SK-N-SH (cell line): ENCODE measurements at regions not wholly inside any gene's neighbourhood (a gene's known extent, or its start where the extent isn't known, plus 50 kb on each side); places are given as distances from the start of the nearest gene placed in this dataset.

Source experiments
- CTCF ChIA-PET: fragments of 300-600, 350-600 bp; formaldehyde crosslinking; extraction: SDS; loops from one replicate; lab custom pipeline; 2021; lab: Yijun Ruan, JAX
- POLR2A ChIA-PET: fragments of 350-600 bp; sonication (Branson Sonifier 250); formaldehyde crosslinking; extraction: SDS; loops from one replicate; lab custom pipeline; 2020; ENCODE audit warnings: antibody characterized with exemption, inconsistent platforms; lab: Yijun Ruan, JAX
- DNase-seq: peaks from one replicate; pipeline ENCODE4 v3.0.0; 2012
- H2AFZ ChIP-seq: fragments of 200-600 bp; sonication (generic); 2 replicates; pipeline ENCODE4 v1.8.1; 2016; ENCODE audit warnings: antibody characterized with exemption, mild to moderate bottlenecking, low read depth
- H3F3A ChIP-seq: fragments of 200-600 bp; sonication (generic); replicated peaks from 2 replicates; pipeline ENCODE3; 2016; ENCODE audit warnings: antibody characterized with exemption, mild to moderate bottlenecking; ENCODE audit not compliant: insufficient read depth
- H3K27ac ChIP-seq, 2 experiments: fragments of 200-500 bp in 1 of 2; fragments of 200-600 bp in 1 of 2; sonication (Bioruptor generic) in 1 of 2; sonication (generic), shearing (Covaris generic) in 1 of 2; 2 replicates each; pipeline versions ENCODE4 v1.5.1 to v1.6.1; 2014 to 2016; ENCODE audit warnings: low read depth in 2 of 2, inconsistent platforms in 1 of 2, low read length in 1 of 2, mild to moderate bottlenecking in 1 of 2, mixed read lengths in 1 of 2
- H3K27me3 ChIP-seq: fragments of 200-600 bp; sonication (generic), shearing (Covaris generic); 2 replicates; pipeline ENCODE4 v1.6.1; 2016; ENCODE audit warnings: mixed run types; ENCODE audit not compliant: insufficient read depth
- H3K36me3 ChIP-seq, 2 experiments: fragments of 200-500 bp in 1 of 2; fragments of 200-600 bp in 1 of 2; sonication (Bioruptor generic) in 1 of 2; sonication (generic) in 1 of 2; replicated peaks in 1 of 2; 2 replicates each; pipeline versions ENCODE3 to v1.5.1; 2014 to 2016; ENCODE audit warnings: low read length in 1 of 2, mild to moderate bottlenecking in 1 of 2; ENCODE audit not compliant: insufficient read depth in 2 of 2, control insufficient read depth in 1 of 2
- H3K4me1 ChIP-seq, 2 experiments: fragments of 200-500 bp in 1 of 2; fragments of 200-600 bp in 1 of 2; sonication (Bioruptor generic) in 1 of 2; sonication (generic), shearing (Covaris generic) in 1 of 2; 2 replicates each; pipeline versions ENCODE4 v1.5.1 to v1.6.1; 2014 to 2016; ENCODE audit warnings: low read depth in 1 of 2, low read length in 1 of 2, mixed run types in 1 of 2; ENCODE audit not compliant: insufficient read depth in 2 of 2, control insufficient read depth in 1 of 2
- H3K4me2 ChIP-seq: fragments of 200-600 bp; sonication (generic), shearing (Covaris generic); 2 replicates; pipeline ENCODE4 v1.6.1; 2017; ENCODE audit warnings: mixed run types
- H3K4me3 ChIP-seq, 2 experiments: fragments of 200-500 bp in 1 of 2; fragments of 200-600 bp in 1 of 2; sonication (Bioruptor generic) in 1 of 2; sonication (generic), shearing (Covaris generic) in 1 of 2; 2 replicates each; pipeline versions ENCODE4 v1.5.1 to v1.8.1; 2014 to 2016; ENCODE audit warnings: low read depth in 2 of 2, inconsistent platforms in 1 of 2, low read length in 1 of 2, mild to moderate bottlenecking in 1 of 2, mixed read lengths in 1 of 2, moderate library complexity in 1 of 2
- H3K79me2 ChIP-seq: fragments of 200-600 bp; sonication (generic); 2 replicates; pipeline ENCODE4 v1.8.1; 2017; ENCODE audit warnings: mild to moderate bottlenecking; ENCODE audit not compliant: insufficient read depth
- H3K9ac ChIP-seq: fragments of 200-600 bp; sonication (generic); 2 replicates; pipeline ENCODE4 v1.6.1; 2017; ENCODE audit warnings: mixed run types
- H3K9me2 ChIP-seq: fragments of 200-600 bp; sonication (generic); 2 replicates; pipeline ENCODE4 v1.6.1; 2017; ENCODE audit warnings: mixed run types
- H3K9me3 ChIP-seq: fragments of 200-600 bp; sonication (generic); 2 replicates; pipeline ENCODE4 v1.6.1; 2017; ENCODE audit warnings: mixed run types, mild to moderate bottlenecking, moderate library complexity
- H4K20me1 ChIP-seq: fragments of 200-600 bp; sonication (generic); 2 replicates; pipeline ENCODE4 v1.6.1; 2017; ENCODE audit warnings: mild to moderate bottlenecking, mixed run types; ENCODE audit not compliant: insufficient read depth
- ELF1 ChIP-seq: IDR thresholded peaks from 2 replicates; pipeline ENCODE4 v1.4.0; 2012
- EP300 ChIP-seq, 2 experiments: IDR thresholded peaks; 2 replicates each; pipeline versions ENCODE4 v1.4.0 to v1.6.1; 2012; ENCODE audit warnings: borderline replicate concordance in 1 of 2, low read depth in 1 of 2, low read length in 1 of 2
- FOXJ3 ChIP-seq: sonication (generic); formaldehyde crosslinking; IDR thresholded peaks from 2 replicates; pipeline ENCODE4 v1.5.1; 2020; ENCODE audit warnings: mild to moderate bottlenecking, missing genetic modification reagents
- POLR2AphosphoS5 ChIP-seq: IDR thresholded peaks from 2 replicates; pipeline ENCODE4 v1.6.1; 2012; ENCODE audit warnings: low read depth, low read length
- RAD21 ChIP-seq: IDR thresholded peaks from 2 replicates; pipeline ENCODE4 v1.6.1; 2012; ENCODE audit warnings: mild to moderate bottlenecking, low read length
- RXRA ChIP-seq: IDR thresholded peaks from 2 replicates; pipeline ENCODE4 v1.4.0; 2012; ENCODE audit warnings: low read depth, mild to moderate bottlenecking, borderline replicate concordance
- TCF12 ChIP-seq: IDR thresholded peaks from 2 replicates; pipeline ENCODE4 v1.4.0; 2012
- WGBS: methylation state at CpG from one replicate; pipeline ENCODE4 v1.1.6; 2017; ENCODE audit warnings: low lambda C conversion rate; 5-methylcytosine and 5-hydroxymethylcytosine counted together
- TF ChIP-seq, protein P1 (sequence below): IDR thresholded peaks from 2 replicates; pipeline ENCODE4; 2012
- TF ChIP-seq, protein P2 (sequence below): fragments of 150-350 bp; IDR thresholded peaks from 2 replicates; pipeline ENCODE4 v1.6.1; 2017; ENCODE audit warnings: antibody characterized with exemption, low read length, low read depth, borderline replicate concordance
- TF ChIP-seq, protein P3 (sequence below): IDR thresholded peaks from 2 replicates; pipeline ENCODE4 v1.4.0; 2012; ENCODE audit warnings: low read depth, borderline replicate concordance

DNA sequence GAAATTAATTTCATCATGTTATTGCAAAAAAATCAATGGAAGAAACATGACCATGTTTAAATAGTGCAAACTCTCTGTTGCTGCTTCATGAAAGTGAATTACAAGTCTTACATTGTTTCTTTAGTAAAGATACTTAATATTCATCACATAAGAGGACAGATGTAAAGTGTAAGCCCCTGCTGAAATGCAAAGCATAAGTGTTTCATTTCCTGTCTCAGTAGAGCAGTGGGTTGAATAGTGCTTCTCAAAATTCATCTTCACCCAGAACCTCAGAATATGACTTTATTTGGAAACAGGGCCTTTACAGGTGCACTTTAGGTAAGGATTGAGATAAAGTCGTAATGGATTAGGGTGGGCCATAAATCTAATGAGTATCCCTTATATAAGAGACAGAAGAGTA lies 738.4 kb upstream of the RGS18 start (continued):
- TF ChIP-seq, protein P1, sequence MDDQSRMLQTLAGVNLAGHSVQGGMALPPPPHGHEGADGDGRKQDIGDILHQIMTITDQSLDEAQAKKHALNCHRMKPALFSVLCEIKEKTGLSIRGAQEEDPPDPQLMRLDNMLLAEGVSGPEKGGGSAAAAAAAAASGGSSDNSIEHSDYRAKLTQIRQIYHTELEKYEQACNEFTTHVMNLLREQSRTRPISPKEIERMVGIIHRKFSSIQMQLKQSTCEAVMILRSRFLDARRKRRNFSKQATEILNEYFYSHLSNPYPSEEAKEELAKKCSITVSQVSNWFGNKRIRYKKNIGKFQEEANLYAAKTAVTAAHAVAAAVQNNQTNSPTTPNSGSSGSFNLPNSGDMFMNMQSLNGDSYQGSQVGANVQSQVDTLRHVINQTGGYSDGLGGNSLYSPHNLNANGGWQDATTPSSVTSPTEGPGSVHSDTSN, result no peak
- no peak for TF ChIP-seq TCF12

DNA sequence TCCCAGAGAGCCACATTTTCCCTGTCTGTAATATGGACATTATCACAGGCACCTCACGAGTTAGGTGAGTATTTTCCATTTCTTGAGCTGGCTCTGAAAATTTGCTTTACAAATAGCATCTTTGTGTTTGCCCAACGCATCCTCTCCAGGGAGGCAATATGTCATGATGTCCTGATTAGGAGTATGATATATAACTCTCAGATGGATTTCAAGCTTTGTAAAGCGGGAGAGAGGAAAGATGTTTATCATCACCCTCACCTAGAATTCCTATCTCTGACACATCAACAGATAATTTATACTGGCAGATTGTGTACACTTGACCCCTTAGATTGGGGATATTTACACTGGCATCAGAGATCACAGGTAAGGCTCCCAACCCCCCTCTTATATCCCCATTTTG lies 730.7 kb upstream of the RGS18 start:
- 11% methylated on average over 3 of the region's 3 CpGs for WGBS

DNA sequence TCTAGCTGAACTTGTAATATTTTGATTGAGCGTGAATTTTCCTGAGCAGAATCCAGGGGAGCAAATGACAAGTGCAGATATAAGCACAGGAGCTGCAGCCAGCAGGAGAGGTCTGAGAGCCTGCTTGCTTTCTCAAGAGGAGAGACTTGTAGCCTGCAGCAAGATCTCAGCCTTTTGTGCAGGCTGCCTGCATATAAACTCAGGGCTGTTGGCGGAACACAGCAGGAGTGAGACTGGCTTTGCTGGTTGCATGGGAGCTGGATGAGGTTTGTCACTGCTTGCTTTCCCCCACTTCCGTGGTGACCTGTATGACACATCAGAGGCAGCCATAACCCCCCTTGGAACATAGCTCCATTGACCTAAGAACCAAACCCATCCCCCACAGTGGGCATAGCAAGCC lies 725.4 kb upstream of the RGS18 start:
- TF ChIP-seq, protein P2, sequence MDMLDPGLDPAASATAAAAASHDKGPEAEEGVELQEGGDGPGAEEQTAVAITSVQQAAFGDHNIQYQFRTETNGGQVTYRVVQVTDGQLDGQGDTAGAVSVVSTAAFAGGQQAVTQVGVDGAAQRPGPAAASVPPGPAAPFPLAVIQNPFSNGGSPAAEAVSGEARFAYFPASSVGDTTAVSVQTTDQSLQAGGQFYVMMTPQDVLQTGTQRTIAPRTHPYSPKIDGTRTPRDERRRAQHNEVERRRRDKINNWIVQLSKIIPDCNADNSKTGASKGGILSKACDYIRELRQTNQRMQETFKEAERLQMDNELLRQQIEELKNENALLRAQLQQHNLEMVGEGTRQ, result no peak
- TF ChIP-seq RXRA (no peak), POLR2AphosphoS5 (no peak), FOXJ3 (CRISPR knock-in tag) (no peak), ELF1 (no peak), RAD21 (no peak)
- Histone ChIP-seq H3K27me3 (no peaks in the 10 kb centered on the region), H3K4me2 (no peak overlapping the region), H3F3A (no peaks in the 10 kb centered on the region), H3K4me3 (no peak overlapping the region), H3K9me2 (no peaks in the 10 kb centered on the region), H2AFZ (no peak overlapping the region), H4K20me1 (no peaks in the 10 kb centered on the region), H3K4me1 (no peaks in the 10 kb centered on the region), H3K27ac (no peak overlapping the region), H3K36me3 (no peaks in the 10 kb centered on the region), H3K9me3 (no peaks in the 10 kb centered on the region), H3K79me2 (no peaks in the 10 kb centered on the region), H3K9ac (no peak overlapping the region)
- POLR2A ChIA-PET, result no interaction called here
- 0% methylated on average over 1 of the region's 3 CpGs for WGBS
- CTCF ChIA-PET, result no interaction called here
- DNase-seq, result no peak

More for the DNA sequence above, 730.7 kb upstream of the RGS18 start:
- Histone ChIP-seq H3K4me2 (no peak overlapping the region), H3K9me2 (no peaks in the 10 kb centered on the region), H4K20me1 (no peaks in the 10 kb centered on the region), H2AFZ (no peak overlapping the region), H3K9me3 (no peaks in the 10 kb centered on the region), H3K27ac (no peak overlapping the region), H3F3A (no peaks in the 10 kb centered on the region), H3K36me3 (no peaks in the 10 kb centered on the region), H3K9ac (no peak overlapping the region), H3K79me2 (no peaks in the 10 kb centered on the region), H3K4me1 (no peaks in the 10 kb centered on the region), H3K4me3 (no peak overlapping the region), H3K27me3 (no peaks in the 10 kb centered on the region)
- TF ChIP-seq, protein P1, result no peak
- no peak for TF ChIP-seq EP300 (IDR thresholded peaks at IDR 0.05; ENCODE audit: borderline replicate concordance in 1 of 2, low read depth in 1 of 2, low read length in 1 of 2)
- TF ChIP-seq, protein P3, sequence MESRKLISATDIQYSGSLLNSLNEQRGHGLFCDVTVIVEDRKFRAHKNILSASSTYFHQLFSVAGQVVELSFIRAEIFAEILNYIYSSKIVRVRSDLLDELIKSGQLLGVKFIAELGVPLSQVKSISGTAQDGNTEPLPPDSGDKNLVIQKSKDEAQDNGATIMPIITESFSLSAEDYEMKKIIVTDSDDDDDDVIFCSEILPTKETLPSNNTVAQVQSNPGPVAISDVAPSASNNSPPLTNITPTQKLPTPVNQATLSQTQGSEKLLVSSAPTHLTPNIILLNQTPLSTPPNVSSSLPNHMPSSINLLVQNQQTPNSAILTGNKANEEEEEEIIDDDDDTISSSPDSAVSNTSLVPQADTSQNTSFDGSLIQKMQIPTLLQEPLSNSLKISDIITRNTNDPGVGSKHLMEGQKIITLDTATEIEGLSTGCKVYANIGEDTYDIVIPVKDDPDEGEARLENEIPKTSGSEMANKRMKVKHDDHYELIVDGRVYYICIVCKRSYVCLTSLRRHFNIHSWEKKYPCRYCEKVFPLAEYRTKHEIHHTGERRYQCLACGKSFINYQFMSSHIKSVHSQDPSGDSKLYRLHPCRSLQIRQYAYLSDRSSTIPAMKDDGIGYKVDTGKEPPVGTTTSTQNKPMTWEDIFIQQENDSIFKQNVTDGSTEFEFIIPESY, result no peak
- CTCF ChIA-PET, result interaction anchor here (0.8 kb wide), 1 partner anchor 1272 kb away, joined by 3 read pairs; no protein-coding TSS in a partner anchor
- no peak for DNase-seq
- POLR2A ChIA-PET, result no interaction called here
